ENCODE measurements at regions not wholly inside any gene's neighbourhood (a gene's known extent, or its start where the extent isn't known, plus 50 kb on each side); places are given as distances from the start of the nearest gene placed in this dataset.

DNA sequence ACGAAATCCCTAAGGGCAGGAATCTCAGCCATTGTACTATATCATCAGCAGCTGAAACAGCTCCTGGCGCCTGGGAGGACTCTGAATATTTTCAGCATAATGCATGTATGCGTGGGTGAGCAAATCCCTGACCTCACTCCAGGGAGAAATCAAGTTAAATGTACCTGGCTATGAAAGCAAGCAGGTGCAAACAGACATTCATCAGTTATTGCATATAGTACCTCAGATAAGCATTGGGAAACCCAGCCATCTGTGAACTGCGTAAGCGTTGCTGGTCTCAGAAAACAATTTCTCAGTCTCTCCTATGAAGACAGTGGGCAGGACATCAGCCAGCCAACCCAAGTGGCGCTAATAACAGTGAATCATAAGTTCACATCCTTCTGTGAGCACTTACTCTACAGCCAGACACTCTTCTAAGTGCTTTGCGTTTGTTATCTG, 622.6 kb downstream of the EPM2A start (continued):
- TF ChIP-seq, protein P1, sequence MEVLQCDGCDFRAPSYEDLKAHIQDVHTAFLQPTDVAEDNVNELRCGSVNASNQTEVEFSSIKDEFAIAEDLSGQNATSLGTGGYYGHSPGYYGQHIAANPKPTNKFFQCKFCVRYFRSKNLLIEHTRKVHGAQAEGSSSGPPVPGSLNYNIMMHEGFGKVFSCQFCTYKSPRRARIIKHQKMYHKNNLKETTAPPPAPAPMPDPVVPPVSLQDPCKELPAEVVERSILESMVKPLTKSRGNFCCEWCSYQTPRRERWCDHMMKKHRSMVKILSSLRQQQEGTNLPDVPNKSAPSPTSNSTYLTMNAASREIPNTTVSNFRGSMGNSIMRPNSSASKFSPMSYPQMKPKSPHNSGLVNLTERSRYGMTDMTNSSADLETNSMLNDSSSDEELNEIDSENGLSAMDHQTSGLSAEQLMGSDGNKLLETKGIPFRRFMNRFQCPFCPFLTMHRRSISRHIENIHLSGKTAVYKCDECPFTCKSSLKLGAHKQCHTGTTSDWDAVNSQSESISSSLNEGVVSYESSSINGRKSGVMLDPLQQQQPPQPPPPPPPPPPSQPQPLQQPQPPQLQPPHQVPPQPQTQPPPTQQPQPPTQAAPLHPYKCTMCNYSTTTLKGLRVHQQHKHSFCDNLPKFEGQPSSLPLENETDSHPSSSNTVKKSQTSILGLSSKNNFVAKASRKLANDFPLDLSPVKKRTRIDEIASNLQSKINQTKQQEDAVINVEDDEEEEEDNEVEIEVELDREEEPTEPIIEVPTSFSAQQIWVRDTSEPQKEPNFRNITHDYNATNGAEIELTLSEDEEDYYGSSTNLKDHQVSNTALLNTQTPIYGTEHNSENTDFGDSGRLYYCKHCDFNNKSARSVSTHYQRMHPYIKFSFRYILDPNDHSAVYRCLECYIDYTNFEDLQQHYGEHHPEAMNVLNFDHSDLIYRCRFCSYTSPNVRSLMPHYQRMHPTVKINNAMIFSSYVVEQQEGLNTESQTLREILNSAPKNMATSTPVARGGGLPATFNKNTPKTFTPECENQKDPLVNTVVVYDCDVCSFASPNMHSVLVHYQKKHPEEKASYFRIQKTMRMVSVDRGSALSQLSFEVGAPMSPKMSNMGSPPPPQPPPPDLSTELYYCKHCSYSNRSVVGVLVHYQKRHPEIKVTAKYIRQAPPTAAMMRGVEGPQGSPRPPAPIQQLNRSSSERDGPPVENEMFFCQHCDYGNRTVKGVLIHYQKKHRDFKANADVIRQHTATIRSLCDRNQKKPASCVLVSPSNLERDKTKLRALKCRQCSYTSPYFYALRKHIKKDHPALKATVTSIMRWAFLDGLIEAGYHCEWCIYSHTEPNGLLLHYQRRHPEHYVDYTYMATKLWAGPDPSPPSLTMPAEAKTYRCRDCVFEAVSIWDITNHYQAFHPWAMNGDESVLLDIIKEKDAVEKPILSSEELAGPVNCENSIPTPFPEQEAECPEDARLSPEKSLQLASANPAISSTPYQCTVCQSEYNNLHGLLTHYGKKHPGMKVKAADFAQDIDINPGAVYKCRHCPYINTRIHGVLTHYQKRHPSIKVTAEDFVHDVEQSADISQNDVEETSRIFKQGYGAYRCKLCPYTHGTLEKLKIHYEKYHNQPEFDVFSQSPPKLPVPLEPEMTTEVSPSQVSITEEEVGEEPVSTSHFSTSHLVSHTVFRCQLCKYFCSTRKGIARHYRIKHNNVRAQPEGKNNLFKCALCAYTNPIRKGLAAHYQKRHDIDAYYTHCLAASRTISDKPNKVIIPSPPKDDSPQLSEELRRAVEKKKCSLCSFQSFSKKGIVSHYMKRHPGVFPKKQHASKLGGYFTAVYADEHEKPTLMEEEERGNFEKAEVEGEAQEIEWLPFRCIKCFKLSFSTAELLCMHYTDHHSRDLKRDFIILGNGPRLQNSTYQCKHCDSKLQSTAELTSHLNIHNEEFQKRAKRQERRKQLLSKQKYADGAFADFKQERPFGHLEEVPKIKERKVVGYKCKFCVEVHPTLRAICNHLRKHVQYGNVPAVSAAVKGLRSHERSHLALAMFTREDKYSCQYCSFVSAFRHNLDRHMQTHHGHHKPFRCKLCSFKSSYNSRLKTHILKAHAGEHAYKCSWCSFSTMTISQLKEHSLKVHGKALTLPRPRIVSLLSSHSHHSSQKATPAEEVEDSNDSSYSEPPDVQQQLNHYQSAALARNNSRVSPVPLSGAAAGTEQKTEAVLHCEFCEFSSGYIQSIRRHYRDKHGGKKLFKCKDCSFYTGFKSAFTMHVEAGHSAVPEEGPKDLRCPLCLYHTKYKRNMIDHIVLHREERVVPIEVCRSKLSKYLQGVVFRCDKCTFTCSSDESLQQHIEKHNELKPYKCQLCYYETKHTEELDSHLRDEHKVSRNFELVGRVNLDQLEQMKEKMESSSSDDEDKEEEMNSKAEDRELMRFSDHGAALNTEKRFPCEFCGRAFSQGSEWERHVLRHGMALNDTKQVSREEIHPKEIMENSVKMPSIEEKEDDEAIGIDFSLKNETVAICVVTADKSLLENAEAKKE (CRISPR knock-in tag; IDR thresholded peaks at IDR 0.05): no peak

DNA sequence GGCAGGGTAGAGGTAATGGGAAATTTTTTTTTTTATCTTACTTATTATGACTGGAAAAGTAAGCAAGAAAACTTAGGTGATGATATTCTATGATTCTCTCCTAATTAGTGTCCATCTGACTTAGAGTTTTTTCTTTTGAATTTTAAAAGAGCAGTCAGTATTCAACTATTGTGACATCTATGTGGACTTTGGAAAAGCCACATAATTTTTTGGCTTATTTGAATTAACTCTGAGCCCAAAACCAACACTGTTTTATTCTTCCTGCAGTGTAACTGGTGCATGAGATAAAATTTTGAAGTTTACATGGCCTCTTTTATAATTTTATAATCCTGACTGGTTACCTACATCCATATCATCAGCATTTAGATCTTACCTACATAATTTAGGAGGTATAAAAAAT, 619.7 kb downstream of the EPM2A start:
- Mint-ChIP-seq H3K9me3 (peaks cover 5% of the 10 kb centered on the region; the same call in 2 of the 3 replicates), H3K4me3 (no peak overlapping the region), H3K4me1 (no peaks in the 10 kb centered on the region), H3K36me3 (ENCODE audit: low read depth) (peaks cover 4% of the 10 kb centered on the region; the same call in 2 of the 3 replicates), H3K27ac (no peak overlapping the region), H3K27me3 (ENCODE audit: insufficient read depth, low read depth, poor library complexity) (peaks cover 2% of the 10 kb centered on the region)
- Histone ChIP-seq H3K36me3 (ENCODE audit: insufficient read depth) (no peaks in the 10 kb centered on the region), H3K4me3 (no peak overlapping the region), H3K79me2 (replicated peaks; ENCODE audit: insufficient read depth) (no peaks in the 10 kb centered on the region), H3F3A (replicated peaks; ENCODE audit: low read depth) (no peaks in the 10 kb centered on the region), H3K27me3 (ENCODE audit: insufficient read depth) (no peaks in the 10 kb centered on the region), H3K4me2 (no peak overlapping the region), H2AFZ (no peak overlapping the region), H3K4me1 (ENCODE audit: insufficient read depth) (no peaks in the 10 kb centered on the region), H3K9me2 (ENCODE audit: insufficient read depth) (0 out of 2 replicates have a peak, but pooled peaks cover 8% of the 10 kb centered on the region), H3K27ac (ENCODE audit: low read depth) (no peak overlapping the region), H4K20me1 (replicated peaks; ENCODE audit: insufficient read depth) (no peaks in the 10 kb centered on the region)
- no peak for DNase-seq (ENCODE audit: low spot score)
- TF ChIP-seq NANOG (IDR thresholded peaks at IDR 0.05; ENCODE audit: borderline replicate concordance) (no peak), JUNB (IDR thresholded peaks at IDR 0.05; ENCODE audit: unreplicated experiment) (no peak), STAT1 (IDR thresholded peaks at IDR 0.05; ENCODE audit: unreplicated experiment) (no peak)
- TF ChIP-seq, protein P1 (CRISPR knock-in tag; IDR thresholded peaks at IDR 0.05): no peak
- ATAC-seq: no peak

All from GM23338 (cell line).